GM12875 (cell line): ENCODE measurements at regions not wholly inside any gene's neighbourhood (a gene's known extent, or its start where the extent isn't known, plus 50 kb on each side); places are given as distances from the start of the nearest gene placed in this dataset.

Source experiments
- H3K4me3 ChIP-seq: one replicate; pipeline ENCODE4 v1.5.1; 2011; ENCODE audit warnings: low read depth, low read length, control low read depth
- CTCF ChIP-seq: IDR thresholded peaks from 2 replicates; pipeline ENCODE4 v1.5.1; 2011; ENCODE audit warnings: low read depth, mild to moderate bottlenecking, control low read depth, inconsistent platforms, low read length, moderate library complexity, borderline replicate concordance; ENCODE audit not compliant: insufficient read depth

DNA sequence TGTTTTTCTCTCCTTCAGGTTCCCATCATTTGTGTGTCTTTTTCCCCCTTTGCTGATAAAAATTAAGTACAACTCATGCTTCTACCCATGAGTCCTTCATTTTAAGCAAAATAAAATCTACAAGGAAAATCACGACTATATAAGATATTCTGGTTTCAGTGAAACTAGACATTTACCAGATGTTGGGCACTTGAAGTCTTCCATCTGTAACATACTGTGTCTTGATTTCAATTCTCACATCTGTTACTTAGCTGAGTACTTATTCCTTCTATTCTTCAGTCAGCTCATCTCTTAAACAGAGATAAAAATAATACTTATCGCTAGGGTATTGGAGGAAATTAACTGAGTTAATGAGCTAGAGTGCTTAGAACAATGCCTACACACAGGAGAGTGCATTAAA lies 893.0 kb upstream of the SOX9 start:
- no peak overlapping the region for H3K4me3 ChIP-seq
- no peak for TF ChIP-seq CTCF

- no peak for TF ChIP-seq CTCF
- no peak overlapping the region for H3K4me3 ChIP-seq
Observed at GRCh38 chr17:71229070-71229469, 891.8 kb upstream of the SOX9 start.

DNA sequence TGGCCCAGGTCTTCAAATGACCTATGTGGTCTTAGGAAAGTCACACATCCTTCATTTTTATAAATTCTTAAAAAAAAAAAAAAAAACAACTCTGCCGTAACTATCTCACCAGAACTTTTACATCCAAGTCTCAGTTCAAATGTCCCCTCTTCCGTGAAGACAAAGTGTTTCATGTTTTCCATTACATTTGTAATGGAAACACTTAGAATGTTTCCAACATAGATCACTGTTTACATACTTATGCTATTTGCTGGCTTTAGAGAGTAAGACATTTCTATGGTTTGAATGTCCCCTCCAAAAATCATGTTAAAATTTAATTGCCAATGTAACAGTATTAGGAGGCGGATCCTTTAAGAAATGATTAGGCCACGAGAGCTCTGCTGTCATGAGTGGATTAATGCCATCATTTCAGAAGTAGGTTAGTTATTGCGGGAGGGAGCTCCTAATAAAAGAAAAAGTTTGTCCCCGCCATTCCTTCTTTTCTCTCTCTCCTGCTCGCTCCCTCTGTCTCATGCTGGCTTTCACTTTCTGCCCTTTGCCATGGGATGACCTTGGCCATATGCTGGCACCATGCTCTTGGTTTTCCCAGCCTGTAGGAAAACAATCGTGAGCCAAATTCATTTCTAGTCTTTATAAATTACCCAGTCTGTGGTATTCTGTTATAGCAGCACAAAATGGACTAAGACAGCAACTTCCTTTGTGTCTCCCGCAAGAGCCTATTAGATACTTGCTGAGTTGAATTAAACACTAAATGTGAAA lies 887.8 kb upstream of the SOX9 start:
- H3K4me3 ChIP-seq, result no peak overlapping the region
- no peak for TF ChIP-seq CTCF

DNA sequence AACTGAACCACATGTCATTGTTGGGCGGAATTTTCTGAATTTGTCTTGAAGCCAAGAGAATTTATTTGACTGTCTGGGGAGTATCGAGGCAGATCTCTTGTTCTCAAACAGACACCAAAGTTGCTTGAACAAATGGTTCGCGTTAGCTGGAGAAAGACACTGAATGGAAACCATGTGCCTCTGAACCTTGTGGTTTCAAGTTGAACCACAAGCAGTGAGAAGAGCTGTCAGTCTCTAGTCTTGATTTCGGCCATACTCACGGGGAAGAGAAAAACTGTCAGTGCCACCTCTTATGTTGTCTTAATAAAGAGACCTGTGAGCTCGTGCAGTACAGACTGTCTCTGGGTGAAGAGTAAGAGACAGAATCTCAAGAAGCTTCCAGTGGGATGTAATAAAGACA lies 886.5 kb upstream of the SOX9 start:
- TF ChIP-seq CTCF, result no peak
- H3K4me3 ChIP-seq, result no peak overlapping the region

DNA sequence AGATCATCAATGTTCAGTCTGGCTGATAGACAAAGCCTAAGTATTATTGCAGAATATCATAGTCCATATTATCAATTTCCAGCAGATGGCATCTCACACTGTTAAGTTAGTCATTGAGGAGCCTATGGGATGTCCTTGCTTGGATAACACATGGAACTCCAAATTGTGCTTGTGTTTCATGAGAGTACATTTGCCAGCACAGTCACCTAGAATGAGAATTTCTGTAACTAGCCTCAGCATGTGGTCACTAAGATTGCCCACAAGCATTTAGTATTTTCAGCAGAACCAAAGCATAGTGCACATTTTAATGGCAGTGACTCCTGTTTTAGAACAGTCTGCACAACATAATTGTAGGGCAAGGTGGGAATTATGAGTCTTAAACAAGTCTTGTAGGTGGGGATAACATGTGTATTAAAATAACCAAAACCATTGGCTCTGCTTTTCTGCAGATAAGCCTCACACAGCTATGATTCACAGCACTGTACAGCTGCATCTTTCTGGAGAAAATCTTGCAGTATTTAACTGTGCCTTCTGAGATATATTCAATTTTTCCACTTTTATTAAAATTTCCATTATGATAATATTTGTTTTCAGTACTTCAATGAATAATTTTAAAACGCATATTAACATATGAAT lies 882.8 kb upstream of the SOX9 start:
- H3K4me3 ChIP-seq, result no peak overlapping the region
- no peak for TF ChIP-seq CTCF

- no peak for TF ChIP-seq CTCF
- no peak overlapping the region for H3K4me3 ChIP-seq
Observed at GRCh38 chr17:71247441-71248015, 873.3 kb upstream of the SOX9 start.

- no peak overlapping the region for H3K4me3 ChIP-seq
- no peak for TF ChIP-seq CTCF
Observed at GRCh38 chr17:71251276-71251675, 869.5 kb upstream of the SOX9 start.
